Inflammatory macrophage treated with lipopolysaccharide for 4 hours (primary cell): ENCODE measurements at regions not wholly inside any gene's neighbourhood (a gene's known extent, or its start where the extent isn't known, plus 50 kb on each side); places are given as distances from the start of the nearest gene placed in this dataset.
"Not testable (repeated sequence)": the region's sequence is repeated elsewhere in the genome, so short reads cannot be mapped to it uniquely, and the experiment has no call there.

Source experiments
- DNase-seq: peaks from one replicate; pipeline ENCODE4 v3.0.0-alpha.2; 2020

DNA sequence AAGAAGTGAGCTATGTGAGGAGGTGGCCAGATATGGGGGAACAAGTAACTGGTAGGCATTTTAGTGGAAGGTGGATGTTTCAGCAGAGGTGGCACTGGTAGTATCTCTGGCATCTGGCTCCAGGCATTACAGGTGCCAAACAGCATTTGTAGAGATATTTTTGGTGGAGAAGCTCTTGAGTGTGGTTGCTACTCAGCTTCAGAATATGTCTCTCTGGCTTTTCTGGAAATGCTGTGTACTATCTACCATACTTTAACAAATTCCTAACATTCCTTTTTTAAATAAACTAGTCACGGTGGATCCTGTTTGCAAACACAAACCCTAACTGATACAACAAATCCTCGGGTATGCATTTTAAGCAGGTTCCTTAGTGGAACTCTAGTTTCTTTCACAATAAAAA is 128.0 kb downstream of the BARX2 start:
- DNase-seq: no peak

DNA sequence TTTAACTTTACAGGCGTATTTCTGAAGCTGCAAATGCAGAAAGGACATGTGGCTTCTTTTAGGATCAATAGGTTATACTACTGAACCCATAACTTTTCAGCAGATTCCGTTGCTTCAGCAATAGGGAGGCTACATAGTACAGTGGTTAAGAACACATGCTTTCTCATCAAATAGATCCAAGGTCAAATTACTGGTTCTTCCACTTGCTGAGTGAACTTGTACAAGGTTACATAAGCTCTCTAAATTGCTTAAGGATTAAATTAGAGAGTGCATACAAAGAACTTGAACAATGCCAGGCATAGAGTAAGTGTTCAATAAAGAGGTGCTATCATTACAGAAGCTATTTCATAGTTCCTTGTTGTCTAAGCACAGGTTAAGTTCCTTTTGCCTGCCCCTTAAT is 129.6 kb downstream of the BARX2 start:
- no peak for DNase-seq

DNA sequence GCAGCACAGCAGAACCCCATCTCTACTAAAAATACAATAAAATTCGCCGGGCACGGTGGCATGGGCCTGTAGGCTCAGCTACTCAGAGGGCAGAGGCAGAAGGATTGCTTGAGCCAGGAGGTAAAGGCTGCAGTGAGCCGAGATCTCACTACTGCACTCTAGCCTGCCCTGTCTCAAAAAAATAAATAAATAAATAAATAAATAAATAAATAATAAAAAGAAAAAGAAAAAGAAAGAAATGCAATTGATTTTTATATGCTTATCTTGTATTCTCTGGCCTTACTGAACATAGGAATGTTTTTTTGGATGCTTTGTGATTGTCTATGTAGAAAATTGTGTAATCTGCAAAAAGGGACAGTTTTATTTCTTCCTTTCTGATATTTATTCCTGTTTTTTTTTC is 132.5 kb downstream of the BARX2 start:
- DNase-seq: no peak

DNA sequence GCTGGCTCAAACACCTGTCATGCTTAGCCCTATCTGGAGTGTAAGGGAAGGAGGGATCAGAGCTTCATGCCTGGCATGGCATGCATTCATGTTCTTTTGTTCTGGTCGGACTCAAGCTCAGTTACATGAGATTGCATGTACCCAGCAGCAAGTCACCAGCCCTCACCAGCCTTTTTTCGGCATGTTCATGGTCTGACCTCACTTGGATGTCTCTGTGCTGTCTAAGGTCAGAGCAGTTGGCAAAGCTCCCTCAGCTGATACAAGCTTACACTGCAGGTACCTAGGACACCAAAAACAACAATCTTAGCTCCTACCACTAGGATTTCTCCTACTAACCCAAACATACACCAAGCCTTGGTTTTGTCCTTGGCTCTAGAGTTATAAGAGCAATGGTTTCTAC is 152.6 kb downstream of the BARX2 start:
- no peak for DNase-seq

DNA sequence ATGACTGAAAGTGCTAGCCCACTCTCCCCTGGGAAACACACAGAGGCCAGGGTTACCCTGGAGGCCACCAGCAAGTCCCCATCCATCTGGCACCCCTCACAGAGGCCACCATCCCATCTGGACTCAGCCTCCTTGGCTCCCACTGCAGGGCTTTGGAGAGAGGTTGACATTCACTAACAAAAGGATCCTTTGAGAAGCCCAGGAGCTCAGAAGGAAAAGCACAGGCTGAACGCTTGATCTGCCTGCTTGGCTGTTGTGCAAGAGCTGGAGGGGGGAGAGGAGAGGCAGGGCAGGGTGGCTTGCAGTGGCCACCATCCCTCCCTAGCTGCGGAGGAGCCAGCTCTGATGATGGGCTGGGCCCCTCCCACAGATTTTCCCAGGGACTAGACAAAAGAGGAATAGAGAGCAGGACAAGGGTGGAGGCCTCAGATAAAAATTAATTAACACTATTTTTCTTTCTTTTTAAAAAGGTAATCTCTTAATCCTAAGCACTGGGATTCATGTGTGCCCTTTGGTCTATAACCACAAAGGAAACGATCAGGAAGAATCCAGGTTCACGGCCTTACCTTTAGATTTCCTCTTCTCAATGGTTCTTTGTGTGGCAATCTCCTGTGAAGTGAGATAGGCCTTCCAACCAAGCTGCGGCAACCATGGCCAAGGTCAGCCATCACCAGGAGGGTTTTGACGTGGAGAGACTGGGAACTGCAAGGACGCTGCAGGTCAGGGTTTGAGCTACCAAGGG is 154.7 kb downstream of the BARX2 start:
- no peak for DNase-seq

DNA sequence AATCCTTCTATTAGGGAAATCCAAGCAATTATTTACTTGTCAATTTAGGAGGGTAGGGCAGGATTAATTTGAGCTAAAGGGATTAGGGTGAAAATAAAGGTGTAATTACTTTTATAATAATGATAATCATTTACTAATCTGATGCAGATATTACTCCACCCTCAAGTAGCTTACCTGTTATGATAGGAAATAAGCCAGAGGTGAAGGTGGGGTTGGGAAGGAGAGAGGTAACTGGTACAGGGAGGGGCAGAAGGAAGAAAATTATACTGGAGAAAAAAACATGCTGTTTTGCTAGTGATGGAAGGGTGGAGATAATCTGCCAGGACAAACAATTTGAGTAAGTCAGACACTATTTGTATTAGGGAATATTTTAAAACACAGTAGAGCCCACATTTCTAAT is 157.7 kb downstream of the BARX2 start:
- DNase-seq: no peak

DNA sequence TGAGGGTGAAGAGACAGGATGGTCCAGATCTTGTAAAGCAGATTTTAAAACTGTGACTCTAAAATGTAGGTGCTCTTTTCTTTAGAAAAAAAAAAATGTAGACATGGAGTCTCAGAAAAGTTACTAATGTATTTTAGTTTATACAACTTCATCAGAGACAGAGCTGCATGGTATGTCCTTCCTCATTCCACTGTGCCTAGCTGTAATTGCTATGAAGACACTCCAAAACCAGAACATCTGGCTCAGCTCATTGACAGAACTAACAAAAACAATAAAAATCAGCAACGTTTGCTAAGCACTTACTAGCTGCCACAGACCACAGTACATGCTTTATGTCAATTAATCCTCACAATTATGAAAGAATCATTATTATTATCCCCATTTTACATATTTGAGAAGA is 160.7 kb downstream of the BARX2 start:
- no peak for DNase-seq

DNA sequence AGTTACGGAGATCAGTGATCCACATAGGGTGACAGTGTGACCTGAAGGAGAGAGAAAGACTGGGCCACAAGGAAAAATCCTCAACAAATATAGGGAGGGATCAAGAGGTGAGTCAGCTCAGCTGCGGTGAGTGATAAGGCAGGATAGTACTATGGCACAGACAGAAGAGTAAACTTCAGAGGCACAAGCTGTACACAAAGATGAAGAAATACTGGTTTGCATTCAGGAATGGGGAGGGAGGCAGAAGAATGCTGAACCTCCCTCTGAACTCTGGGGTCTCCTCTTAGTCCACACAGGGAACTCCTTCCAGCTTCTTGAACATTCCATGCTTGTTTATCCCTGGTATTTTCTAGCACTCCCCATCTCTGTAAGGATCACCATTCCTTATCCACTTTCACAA is 162.7 kb downstream of the BARX2 start:
- DNase-seq: no peak

DNA sequence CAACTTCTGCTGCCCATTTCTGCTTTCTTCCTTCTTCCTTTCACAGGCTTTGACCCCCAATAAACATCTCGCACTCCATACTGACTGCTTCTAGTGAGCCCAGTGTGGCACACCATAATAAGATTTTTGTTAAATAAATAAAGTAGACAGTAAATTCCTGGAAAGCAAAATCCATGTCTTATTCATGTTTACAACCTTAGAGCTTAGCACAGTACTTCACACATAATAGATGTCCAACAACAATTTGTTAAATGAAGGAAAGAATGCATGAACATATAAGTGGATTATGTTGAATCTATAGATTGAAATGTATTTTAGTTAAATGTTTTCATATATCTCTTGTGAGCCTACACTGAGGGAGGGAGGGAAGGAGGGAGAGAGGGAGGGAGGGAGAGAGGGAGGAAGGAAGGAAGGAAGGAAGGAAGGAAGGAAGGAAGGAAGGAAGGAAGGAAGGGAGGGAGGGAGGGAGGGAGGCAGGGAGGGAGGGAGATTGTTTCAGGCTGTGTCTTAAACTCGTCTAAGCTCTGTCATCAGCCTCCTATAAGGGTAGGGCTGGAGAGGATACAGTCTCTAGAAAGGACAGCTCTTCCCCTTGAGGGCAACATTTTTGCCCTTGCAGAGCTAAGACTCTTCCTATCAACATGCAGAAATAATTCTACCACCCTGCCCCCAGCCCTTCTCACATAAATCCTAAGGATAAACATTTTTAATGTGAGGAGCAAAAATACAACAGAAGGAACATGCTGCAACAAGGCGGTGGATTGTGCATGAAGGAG is 168.1 kb downstream of the BARX2 start:
- DNase-seq: no peak

DNA sequence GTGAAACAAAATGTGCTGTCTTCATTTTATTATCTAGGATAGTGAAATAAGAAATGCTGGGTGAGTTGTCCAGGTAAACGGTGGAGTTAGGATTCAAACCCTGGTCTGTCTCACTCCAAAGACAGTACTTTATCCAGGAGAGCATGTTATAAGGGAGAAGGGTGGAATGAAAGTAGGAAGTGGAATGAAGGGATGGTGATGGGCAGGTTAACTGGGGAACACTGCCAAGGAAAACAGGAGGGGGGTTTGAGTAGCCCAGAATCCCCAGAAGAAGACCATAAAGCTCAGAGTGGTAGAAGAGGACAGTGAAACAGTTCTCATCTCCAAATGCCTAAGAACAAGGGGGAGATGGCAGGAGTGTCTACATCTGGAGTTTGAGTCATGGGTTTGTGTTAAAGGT is 169.0 kb downstream of the BARX2 start:
- DNase-seq: no peak

DNA sequence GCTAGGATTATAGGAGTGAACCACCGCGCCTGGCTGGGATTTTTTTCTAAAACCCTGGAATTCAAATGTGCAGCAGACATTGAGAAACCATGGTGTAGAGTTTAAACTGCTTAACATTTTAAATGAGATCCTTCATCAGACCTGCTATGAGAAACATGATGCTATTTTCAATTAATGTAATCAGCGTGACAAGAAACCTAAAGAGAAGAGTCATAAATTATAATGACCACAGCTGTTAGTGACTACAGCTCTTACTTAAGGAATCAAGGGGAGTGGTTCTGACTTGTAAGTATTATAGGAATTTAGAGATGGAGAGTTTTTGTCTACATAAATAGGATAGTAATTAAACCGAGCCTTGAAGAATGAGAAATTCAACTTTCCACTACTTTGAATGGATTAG is 170.6 kb downstream of the BARX2 start:
- DNase-seq: no peak

DNA sequence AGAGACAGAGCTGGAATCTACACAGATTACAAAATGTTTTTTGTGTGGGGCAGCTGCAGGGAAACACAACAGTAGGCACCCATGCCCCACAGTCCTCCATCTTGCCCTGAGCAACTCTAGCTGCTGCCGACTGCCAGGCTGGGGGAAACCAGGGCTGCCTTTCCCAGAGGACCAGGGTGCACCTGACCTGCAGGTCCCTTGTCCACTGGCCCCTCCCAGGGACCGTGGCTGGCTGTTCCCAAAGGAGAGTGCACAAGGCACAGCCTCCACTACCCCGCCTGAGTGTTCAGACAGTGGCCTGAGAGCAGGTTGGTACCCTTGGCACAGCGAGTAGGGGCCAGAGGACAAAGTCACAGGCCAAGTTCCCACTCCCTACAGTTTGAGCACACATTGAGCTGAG is 181.8 kb downstream of the BARX2 start:
- no peak for DNase-seq

DNA sequence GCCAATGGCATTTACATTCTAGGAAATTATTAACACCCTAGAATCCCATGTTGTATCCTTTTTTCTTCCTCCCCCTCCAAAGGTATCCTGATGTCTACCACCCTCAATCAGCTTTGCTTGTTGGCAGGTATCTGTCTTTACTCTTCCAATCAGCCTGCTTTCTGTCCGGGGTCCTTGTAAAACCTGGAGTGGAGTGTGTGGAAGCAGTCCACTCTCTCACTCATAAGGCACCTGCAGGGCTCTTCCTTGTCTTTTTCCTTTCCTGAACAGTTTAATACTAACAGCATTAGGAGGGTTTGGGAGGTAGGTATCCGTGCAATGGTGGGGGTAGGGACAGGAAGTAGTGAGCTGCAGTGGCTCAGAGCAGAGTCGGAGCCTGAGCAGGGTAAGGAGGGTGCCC is 193.4 kb downstream of the BARX2 start:
- DNase-seq: no peak

DNA sequence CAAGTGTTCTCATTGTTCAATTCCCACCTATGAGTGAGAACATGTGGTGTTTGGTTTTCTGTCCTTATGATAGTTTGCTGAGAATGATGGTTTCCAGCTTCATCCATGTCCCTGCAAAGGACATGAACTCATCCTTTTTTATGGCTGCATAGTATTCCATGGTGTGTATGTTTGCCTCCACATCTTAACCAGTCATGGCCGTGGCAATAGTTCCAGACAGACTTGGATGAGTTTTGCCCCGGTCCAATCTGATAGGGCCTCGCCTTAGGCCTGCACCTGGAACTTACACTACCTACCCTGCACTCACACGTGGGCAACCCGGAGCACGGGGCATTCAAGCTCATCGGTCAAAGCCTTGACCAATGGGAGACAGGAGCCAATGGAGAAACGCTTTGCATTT is 197.0 kb downstream of the BARX2 start:
- DNase-seq: not testable (repeated sequence)

DNA sequence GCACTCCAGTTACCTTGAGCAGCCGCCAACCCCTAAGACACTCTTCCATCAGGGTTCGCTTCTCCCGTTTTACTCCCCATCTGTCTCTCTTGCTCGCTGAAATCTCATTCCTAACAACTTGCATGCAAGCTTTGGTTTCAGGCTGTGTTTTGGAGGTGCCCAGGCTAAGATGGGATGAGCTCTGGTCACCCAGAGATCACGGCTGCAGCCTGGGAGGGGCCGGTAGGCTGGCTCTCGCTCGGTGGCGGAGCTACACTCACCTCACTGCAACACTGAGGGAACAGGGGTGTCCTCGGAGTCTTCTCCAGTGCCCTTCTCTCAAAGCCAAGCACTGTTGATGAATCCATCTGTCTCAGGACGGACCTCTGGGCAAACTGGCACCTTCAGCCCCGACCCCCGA is 197.5 kb downstream of the BARX2 start:
- no peak for DNase-seq

DNA sequence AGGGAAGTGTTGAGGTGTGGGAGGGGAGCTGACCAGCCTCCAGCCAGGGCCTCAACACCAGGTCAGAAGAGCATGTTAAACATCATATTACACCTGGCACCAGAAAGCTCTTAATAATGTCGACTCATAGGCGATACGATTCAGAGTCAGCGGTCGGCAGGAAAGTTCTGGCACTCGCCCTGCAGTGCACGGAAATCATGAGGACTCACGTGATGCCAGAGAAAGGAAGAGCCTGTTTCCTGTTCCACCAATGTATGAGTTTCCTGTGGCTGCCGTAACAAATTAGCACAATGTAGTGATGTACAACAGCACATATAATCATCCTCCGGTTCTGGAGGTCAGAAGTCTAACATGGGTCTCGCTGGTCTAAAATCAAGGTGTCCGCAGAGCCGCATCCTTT is 198.8 kb downstream of the BARX2 start:
- no peak for DNase-seq

DNA sequence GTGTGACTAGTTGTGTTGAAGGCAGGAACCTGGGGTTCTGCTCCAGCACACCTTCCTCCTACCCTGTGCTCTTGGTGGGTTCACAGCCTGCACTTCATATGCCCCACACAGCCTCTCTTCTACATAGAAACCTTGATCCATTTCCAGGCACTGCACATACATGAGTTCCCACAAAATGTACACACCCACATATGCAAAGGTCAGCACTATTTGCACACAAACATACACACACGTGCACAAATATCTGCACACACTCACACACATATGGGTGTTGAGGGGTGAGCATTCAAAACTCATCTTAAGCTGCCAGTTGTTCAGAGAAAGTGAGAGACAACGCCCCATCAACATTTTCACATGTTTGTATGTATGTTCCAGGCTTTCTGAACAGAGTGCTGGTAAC is 201.0 kb downstream of the BARX2 start:
- DNase-seq: no peak

DNA sequence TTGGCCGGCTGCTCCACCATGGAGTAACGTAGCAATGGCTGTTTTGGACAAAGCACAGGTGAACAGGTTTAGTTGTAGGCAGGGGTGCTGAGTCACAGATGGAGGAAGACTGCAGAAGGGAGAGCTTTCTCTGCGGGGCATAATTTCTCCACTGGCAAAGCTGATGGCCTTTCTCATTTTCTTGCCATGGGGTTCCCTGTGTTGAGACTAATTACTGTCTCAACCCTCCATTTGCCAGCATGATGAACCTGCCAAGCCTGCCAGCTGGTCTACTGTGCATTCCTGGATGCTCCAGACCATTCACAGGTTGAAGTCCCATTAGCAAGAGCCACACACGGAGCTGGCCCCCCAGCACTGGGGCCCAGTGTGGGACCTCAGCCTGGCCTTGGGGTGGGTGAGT is 202.4 kb downstream of the BARX2 start:
- no peak for DNase-seq

DNA sequence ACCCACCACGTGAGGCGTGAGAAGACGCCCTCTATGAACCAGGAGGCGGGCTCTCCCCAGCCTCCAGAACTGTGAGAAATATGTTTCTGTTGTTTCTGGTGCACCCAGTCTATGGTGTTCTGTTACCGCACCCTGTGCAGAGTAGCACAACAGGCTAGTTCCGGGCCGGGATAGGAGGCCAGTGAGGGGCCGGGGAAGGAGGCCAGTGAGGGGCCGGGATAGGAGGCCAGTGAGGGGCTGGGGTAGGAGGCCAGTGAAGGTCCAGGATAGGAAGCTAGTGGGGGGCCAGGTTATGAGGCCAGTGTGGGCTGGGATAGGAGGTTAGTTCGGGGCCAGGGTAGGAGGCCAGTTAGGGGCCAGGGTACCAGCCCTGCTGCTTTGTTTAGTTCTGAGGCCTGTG is 204.6 kb downstream of the BARX2 start:
- no peak for DNase-seq

DNA sequence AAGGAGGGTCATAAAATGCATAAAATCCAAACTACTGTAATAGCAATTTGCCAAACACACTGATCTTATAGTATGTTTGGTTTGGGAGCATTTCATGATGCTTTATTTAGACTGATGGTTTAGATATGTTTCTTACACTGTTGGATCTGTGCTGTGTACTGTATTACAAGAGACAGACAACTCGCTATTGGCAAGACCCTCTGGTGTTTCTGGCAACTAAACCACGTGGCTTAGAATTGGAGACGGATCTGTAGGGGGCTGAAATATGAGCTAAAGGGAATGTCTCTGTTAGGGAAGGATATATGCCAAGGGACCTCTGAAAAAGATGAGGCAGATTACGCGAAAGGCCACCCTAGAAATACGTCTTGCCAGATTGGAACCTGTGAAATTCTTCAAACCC is 208.7 kb downstream of the BARX2 start:
- DNase-seq: no peak

DNA sequence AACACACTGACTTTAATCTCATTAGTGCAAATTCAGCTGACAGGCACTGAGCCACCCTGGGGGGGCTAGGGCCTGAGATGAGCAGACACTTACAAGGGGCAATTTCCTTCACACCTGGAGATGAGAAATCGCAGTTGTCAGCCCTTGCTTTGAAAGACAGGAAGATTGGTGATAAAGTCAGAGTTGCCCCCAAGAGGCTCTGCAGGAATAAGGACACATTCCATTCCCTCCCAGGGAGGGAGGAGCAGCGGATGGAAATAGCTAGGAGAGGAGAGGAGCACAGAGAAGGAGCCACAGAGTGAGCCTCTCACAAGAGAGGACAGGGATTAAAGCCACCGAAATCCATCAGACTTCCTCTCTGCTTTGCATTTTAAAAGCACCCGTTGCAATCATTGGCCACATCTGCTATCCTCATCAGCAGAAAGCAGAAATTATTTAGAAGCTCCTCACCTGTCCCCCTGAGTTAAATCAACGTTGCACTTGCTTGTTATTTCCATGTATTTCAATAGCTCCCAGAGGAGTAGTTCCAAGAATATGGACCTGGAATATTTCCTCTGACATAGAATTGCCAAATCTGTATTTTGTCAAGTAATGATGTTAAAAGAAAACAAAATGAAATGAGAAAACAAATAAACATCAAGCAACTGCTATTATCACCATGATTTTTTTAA is 213.7 kb downstream of the BARX2 start:
- DNase-seq: no peak

DNA sequence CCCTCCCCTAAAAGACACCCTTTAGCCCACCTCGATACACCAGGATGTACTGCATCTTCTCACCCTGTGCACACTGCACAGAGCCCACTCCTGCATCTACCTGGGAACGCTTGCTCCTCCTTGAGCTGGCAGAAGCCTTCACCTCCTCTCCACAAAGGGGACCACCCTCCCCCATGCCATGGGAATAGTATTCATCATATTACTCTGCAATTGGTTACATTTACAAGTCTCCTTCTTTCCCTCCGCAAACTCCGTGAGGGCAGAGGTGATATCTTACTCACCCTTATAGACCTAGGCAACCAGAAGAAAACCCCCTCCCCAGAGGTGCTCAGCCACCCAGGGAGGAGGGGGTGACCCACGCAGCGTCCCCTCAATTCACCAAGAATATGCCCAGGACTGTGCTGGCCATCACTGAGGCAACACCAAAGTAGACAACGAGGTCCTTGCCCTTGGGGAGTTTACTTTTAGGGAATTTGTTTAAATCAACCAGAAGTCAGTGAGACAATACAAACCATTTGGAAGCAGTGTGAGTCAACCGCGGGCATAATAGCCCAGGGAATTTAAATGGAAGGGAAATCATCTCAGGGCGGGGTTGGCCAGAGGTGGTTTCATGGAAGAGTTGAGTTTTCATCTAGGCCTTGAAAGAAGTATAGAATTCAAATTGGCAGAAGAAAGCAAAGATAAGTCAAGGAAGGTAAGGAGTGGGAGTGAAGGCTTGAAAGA is 214.5 kb downstream of the BARX2 start:
- DNase-seq: no peak

DNA sequence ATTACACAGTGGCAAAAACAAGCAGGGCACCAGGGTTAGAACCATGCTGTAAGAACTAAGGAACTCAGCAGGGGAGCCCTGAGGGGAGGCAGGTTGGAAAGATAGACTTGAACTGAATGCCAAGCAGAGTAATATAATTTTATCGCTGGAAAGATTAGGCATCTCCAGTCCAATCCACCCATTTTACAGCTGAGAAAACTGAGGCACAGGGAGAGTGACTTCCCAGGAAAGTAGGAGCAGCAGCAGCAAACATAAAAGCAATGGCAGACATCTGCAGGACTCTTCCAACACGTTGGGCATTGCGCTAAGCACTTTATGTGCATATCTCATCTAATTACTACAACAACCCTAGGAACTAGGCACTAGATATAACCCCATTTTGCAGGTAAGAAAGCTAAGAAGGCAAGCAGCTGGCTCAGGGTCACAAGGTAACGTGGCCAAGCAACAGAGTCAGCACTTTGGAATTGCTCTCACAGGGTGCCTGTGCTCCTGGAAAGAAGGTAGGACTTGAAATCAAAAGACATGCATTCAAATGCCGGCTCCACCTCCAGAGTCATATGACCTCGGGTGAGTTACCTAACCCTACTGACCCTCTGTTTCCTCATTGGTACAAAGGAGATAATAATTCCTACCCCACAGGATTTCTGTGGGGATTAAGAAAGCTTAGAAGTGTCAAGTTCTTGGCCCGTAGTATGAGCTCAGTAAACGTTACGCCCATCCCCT is 215.3 kb downstream of the BARX2 start:
- DNase-seq: no peak
